Psoas muscle (tissue), 7 donors: ENCODE measurements at regions not wholly inside any gene's neighbourhood (a gene's known extent, or its start where the extent isn't known, plus 50 kb on each side); places are given as distances from the start of the nearest gene placed in this dataset.

ENCODE experiments used
- ATAC-seq, 4 donors: fragments of 200-7000 bp; cut with Tn5 transposase; one replicate each; pipeline ENCODE4 v1.9.1; 2020; ENCODE audit warnings: moderate library complexity in 3 of 4, mild to moderate bottlenecking in 2 of 4
- DNase-seq, 2 donors: peaks; one replicate each; pipeline ENCODE4 v3.0.0-alpha.2; 2020
- H3K27ac ChIP-seq: fragments of 200-600 bp; one replicate; pipeline ENCODE4 v1.8.0; 2022
- H3K27me3 ChIP-seq, 3 donors: fragments of 200-600 bp in 1 of 3; one replicate each; pipeline versions ENCODE4 v1.6.1 to v1.8.0; 2013 to 2022; ENCODE audit warnings: low read length in 2 of 3, mild to moderate bottlenecking in 2 of 3, moderate library complexity in 1 of 3; ENCODE audit not compliant: insufficient read depth in 3 of 3
- H3K36me3 ChIP-seq, 2 donors: fragments of 200-600 bp in 1 of 2; one replicate each; pipeline versions ENCODE4 v1.6.1 to v1.8.0; 2013 to 2022; ENCODE audit warnings: low read depth in 1 of 2, mild to moderate bottlenecking in 1 of 2, moderate library complexity in 1 of 2; ENCODE audit not compliant: insufficient read depth in 1 of 2
- H3K4me1 ChIP-seq: fragments of 200-600 bp; one replicate; pipeline ENCODE4 v1.8.0; 2022
- H3K4me3 ChIP-seq: fragments of 200-600 bp; one replicate; pipeline ENCODE4 v1.8.0; 2022; ENCODE audit warnings: mild to moderate bottlenecking
- H3K9me3 ChIP-seq: fragments of 200-600 bp; one replicate; pipeline ENCODE4 v1.8.0; 2022
- CTCF ChIP-seq: fragments of 200-600 bp; IDR thresholded peaks from one replicate; pipeline ENCODE4 v1.8.0; 2022; ENCODE audit warnings: antibody characterized with exemption
- WGBS, 3 donors: extraction: QIAGEN DNeasy Blood & Tissue Kit; methylation state at CpG; one replicate each; pipeline versions ENCODE4 v1.1.6 to v1.1.7; 2013; 5-methylcytosine and 5-hydroxymethylcytosine counted together
- intact Hi-C, 2 donors: fragments of 100-400 bp; cut with DNase I; formaldehyde crosslinking; loops; one replicate each; pipeline versions ENCODE4 v1.11.0 to v1.14.2; 2022
- donor health status: healthy with polysubstance abuse.
- donor health status: DM: no; HTN: no; CAD: no; lungs with moderate emphysema.
- donor health status: Bipolar disorder and iron deficiency.
- donor health status: healthy.
- donor health status: DM: yes; HTN: yes; CAD: no.
- donor health status: DM: no; HTN: no; CAD: no.
- donor health status: DM: yes; HTN: yes; CAD: no.

GRCh38 chr11:69878927-69879728 is 59.9 kb upstream of the FGF3 start:
- Histone ChIP-seq H3K4me1 (no peaks in the 10 kb centered on the region), H3K27me3 (peaks cover 0 to 24% (median 6%) of the 10 kb centered on the region in 3 donors), H3K4me3 (no peak overlapping the region), H3K36me3 (no peaks in the 10 kb centered on the region), H3K9me3 (no peaks in the 10 kb centered on the region), H3K27ac (no peak overlapping the region)
- 49 to 63% (median 59%) methylated on average over 10 to 11 of the region's 11 CpGs for WGBS, 3 donors
- TF ChIP-seq CTCF: no peak
- ATAC-seq (no peak), DNase-seq (no peak)
- intact Hi-C loops: no loop called here

GRCh38 chr11:69879729-69880005 is 60.5 kb upstream of the FGF3 start:
- DNase-seq (no peak), ATAC-seq (no peak)
- TF ChIP-seq CTCF: no peak
- 46 to 60% (median 55%) methylated on average over 5 of the region's 5 CpGs for WGBS, 3 donors
- intact Hi-C loops: no loop called here
- no peaks in the 10 kb centered on the region for H3K4me1 ChIP-seq
- H3K9me3 ChIP-seq: no peaks in the 10 kb centered on the region
- H3K27me3 ChIP-seq: peaks cover 0 to 30% (median 8%) of the 10 kb centered on the region in 3 donors
- no peak overlapping the region for H3K4me3 ChIP-seq
- no peaks in the 10 kb centered on the region for H3K36me3 ChIP-seq
- no peak overlapping the region for H3K27ac ChIP-seq

- H3K27ac ChIP-seq: no peak overlapping the region
- ATAC-seq: no peak
- no peaks in the 10 kb centered on the region for H3K4me1 ChIP-seq
- DNase-seq: no peak
- TF ChIP-seq CTCF: no peak
- 76 to 85% (median 77%) methylated on average over 15 to 18 of the region's 18 CpGs for WGBS, 3 donors
- H3K4me3 ChIP-seq: no peak overlapping the region
- H3K9me3 ChIP-seq: no peaks in the 10 kb centered on the region
- H3K36me3 ChIP-seq: no peaks in the 10 kb centered on the region
- intact Hi-C loops: no loop called here
- peaks cover 0 to 30% (median 8%) of the 10 kb centered on the region in 3 donors for H3K27me3 ChIP-seq
Observed at GRCh38 chr11:69880041-69880825, 61.0 kb upstream of the FGF3 start.

- WGBS, 3 donors: 85 to 86% (median 85%) methylated on average over 10 of the region's 10 CpGs
Observed at GRCh38 chr11:69880826-69881445, 61.7 kb upstream of the FGF3 start.

More at GRCh38 chr11:69880826-69881445, 61.7 kb upstream of the FGF3 start:
- TF ChIP-seq CTCF: no peak
- intact Hi-C loops: no loop called here
- Histone ChIP-seq H3K4me1 (no peaks in the 10 kb centered on the region), H3K27ac (no peak overlapping the region), H3K27me3 (peaks cover 0 to 30% (median 8%) of the 10 kb centered on the region in 3 donors), H3K9me3 (no peaks in the 10 kb centered on the region), H3K4me3 (no peak overlapping the region), H3K36me3 (no peaks in the 10 kb centered on the region)
- ATAC-seq (no peak), DNase-seq (no peak)
